ENCODE measurements at regions not wholly inside any gene's neighbourhood (a gene's known extent, or its start where the extent isn't known, plus 50 kb on each side); places are given as distances from the start of the nearest gene placed in this dataset.

DNA sequence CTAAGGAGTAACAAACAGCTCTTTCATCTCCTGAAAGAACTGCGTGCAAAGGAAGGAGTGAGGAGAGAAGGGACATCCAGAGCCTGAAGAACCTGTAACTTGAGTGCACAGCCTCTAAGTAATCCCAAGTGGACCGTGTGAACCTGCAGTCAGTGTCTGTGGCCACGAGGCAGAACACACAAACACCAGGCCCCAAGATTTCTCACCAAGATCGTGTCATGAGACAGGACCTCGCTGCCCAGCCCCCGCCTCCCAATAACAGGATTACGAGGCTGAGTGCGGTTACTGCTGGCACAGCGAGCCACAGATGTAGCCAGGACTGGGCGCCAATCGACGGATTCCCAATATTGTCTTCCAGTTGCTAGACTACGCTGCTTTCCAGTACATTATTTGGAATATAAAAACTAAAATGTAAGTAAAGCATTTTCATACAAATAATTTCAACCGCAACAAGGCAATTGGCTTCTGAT is 101.3 kb upstream of the SLC25A33 start:
- peaks cover 16% of the 10 kb centered on the region for H3K4me1 Mint-ChIP-seq
- Histone ChIP-seq H2AFZ (no peak overlapping the region), H3K27ac (ENCODE audit: low read depth) (no peak overlapping the region), H3F3A (replicated peaks; ENCODE audit: low read depth) (no peaks in the 10 kb centered on the region), H3K4me1 (ENCODE audit: insufficient read depth) (no peaks in the 10 kb centered on the region; the same call in 1 of the 2 replicates), H3K36me3 (ENCODE audit: insufficient read depth) (no peaks in the 10 kb centered on the region), H3K79me2 (replicated peaks; ENCODE audit: insufficient read depth) (no peaks in the 10 kb centered on the region), H3K4me2 (no peak overlapping the region), H3K27me3 (ENCODE audit: insufficient read depth) (no peaks in the 10 kb centered on the region), H3K4me3 (no peak overlapping the region), H3K9me2 (ENCODE audit: insufficient read depth) (no peaks in the 10 kb centered on the region), H4K20me1 (replicated peaks; ENCODE audit: insufficient read depth) (no peaks in the 10 kb centered on the region)
- no peak; the same call in 2 of the 3 replicates for ATAC-seq
- H3K36me3 Mint-ChIP-seq (ENCODE audit: low read depth): no peaks in the 10 kb centered on the region
- H3K9me3 Mint-ChIP-seq: no peaks in the 10 kb centered on the region
- H3K27ac Mint-ChIP-seq: no peak overlapping the region
- H3K27me3 Mint-ChIP-seq (ENCODE audit: insufficient read depth, low read depth, poor library complexity): peaks cover 5% of the 10 kb centered on the region
- no peak for TF ChIP-seq EZH2 (IDR thresholded peaks at IDR 0.05; ENCODE audit: low read depth, unreplicated experiment)
- TF ChIP-seq, protein P1, sequence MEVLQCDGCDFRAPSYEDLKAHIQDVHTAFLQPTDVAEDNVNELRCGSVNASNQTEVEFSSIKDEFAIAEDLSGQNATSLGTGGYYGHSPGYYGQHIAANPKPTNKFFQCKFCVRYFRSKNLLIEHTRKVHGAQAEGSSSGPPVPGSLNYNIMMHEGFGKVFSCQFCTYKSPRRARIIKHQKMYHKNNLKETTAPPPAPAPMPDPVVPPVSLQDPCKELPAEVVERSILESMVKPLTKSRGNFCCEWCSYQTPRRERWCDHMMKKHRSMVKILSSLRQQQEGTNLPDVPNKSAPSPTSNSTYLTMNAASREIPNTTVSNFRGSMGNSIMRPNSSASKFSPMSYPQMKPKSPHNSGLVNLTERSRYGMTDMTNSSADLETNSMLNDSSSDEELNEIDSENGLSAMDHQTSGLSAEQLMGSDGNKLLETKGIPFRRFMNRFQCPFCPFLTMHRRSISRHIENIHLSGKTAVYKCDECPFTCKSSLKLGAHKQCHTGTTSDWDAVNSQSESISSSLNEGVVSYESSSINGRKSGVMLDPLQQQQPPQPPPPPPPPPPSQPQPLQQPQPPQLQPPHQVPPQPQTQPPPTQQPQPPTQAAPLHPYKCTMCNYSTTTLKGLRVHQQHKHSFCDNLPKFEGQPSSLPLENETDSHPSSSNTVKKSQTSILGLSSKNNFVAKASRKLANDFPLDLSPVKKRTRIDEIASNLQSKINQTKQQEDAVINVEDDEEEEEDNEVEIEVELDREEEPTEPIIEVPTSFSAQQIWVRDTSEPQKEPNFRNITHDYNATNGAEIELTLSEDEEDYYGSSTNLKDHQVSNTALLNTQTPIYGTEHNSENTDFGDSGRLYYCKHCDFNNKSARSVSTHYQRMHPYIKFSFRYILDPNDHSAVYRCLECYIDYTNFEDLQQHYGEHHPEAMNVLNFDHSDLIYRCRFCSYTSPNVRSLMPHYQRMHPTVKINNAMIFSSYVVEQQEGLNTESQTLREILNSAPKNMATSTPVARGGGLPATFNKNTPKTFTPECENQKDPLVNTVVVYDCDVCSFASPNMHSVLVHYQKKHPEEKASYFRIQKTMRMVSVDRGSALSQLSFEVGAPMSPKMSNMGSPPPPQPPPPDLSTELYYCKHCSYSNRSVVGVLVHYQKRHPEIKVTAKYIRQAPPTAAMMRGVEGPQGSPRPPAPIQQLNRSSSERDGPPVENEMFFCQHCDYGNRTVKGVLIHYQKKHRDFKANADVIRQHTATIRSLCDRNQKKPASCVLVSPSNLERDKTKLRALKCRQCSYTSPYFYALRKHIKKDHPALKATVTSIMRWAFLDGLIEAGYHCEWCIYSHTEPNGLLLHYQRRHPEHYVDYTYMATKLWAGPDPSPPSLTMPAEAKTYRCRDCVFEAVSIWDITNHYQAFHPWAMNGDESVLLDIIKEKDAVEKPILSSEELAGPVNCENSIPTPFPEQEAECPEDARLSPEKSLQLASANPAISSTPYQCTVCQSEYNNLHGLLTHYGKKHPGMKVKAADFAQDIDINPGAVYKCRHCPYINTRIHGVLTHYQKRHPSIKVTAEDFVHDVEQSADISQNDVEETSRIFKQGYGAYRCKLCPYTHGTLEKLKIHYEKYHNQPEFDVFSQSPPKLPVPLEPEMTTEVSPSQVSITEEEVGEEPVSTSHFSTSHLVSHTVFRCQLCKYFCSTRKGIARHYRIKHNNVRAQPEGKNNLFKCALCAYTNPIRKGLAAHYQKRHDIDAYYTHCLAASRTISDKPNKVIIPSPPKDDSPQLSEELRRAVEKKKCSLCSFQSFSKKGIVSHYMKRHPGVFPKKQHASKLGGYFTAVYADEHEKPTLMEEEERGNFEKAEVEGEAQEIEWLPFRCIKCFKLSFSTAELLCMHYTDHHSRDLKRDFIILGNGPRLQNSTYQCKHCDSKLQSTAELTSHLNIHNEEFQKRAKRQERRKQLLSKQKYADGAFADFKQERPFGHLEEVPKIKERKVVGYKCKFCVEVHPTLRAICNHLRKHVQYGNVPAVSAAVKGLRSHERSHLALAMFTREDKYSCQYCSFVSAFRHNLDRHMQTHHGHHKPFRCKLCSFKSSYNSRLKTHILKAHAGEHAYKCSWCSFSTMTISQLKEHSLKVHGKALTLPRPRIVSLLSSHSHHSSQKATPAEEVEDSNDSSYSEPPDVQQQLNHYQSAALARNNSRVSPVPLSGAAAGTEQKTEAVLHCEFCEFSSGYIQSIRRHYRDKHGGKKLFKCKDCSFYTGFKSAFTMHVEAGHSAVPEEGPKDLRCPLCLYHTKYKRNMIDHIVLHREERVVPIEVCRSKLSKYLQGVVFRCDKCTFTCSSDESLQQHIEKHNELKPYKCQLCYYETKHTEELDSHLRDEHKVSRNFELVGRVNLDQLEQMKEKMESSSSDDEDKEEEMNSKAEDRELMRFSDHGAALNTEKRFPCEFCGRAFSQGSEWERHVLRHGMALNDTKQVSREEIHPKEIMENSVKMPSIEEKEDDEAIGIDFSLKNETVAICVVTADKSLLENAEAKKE (CRISPR knock-in tag; IDR thresholded peaks at IDR 0.05): no peak
- no peak for TF ChIP-seq NANOG (IDR thresholded peaks at IDR 0.05; ENCODE audit: borderline replicate concordance)
- TF ChIP-seq STAT1 (IDR thresholded peaks at IDR 0.05; ENCODE audit: unreplicated experiment): no peak
- TF ChIP-seq, protein P2, sequence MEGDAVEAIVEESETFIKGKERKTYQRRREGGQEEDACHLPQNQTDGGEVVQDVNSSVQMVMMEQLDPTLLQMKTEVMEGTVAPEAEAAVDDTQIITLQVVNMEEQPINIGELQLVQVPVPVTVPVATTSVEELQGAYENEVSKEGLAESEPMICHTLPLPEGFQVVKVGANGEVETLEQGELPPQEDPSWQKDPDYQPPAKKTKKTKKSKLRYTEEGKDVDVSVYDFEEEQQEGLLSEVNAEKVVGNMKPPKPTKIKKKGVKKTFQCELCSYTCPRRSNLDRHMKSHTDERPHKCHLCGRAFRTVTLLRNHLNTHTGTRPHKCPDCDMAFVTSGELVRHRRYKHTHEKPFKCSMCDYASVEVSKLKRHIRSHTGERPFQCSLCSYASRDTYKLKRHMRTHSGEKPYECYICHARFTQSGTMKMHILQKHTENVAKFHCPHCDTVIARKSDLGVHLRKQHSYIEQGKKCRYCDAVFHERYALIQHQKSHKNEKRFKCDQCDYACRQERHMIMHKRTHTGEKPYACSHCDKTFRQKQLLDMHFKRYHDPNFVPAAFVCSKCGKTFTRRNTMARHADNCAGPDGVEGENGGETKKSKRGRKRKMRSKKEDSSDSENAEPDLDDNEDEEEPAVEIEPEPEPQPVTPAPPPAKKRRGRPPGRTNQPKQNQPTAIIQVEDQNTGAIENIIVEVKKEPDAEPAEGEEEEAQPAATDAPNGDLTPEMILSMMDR (conservative IDR thresholded peaks at IDR 0.05; ENCODE audit: low read depth in 2 of 2): no peak
- no peak for TF ChIP-seq POLR2AphosphoS5 (IDR thresholded peaks at IDR 0.05; ENCODE audit: low read depth)
- no peak for TF ChIP-seq EZH2phosphoT487 (IDR thresholded peaks at IDR 0.05; ENCODE audit: unreplicated experiment)
- no peak for TF ChIP-seq CREB1 (CRISPR knock-in tag; IDR thresholded peaks at IDR 0.05; ENCODE audit: low read depth)
- no peak overlapping the region for H3K4me3 Mint-ChIP-seq
- DNase-seq (ENCODE audit: low spot score): no peak

Data from GM23338 (cell line).